Left lung (tissue), 4 donors: ENCODE measurements at regions not wholly inside any gene's neighbourhood (a gene's known extent, or its start where the extent isn't known, plus 50 kb on each side); places are given as distances from the start of the nearest gene placed in this dataset.
A peak's percentile ranks its signal among the peaks of the same experiment; 100 is the strongest.

Experiments used
- ATAC-seq: fragments of 200-7000 bp; cut with Tn5 transposase; one replicate; pipeline ENCODE4 v1.9.1; 2020; ENCODE audit warnings: moderate library complexity
- DNase-seq, 4 donors: peaks; one replicate each; pipeline ENCODE4 v3.0.0-alpha.2; 2013 to 2020
- H3K27ac ChIP-seq, 2 donors: fragments of 200-600 bp; sonication (generic) in 1 of 2; one replicate each; pipeline versions ENCODE4 v1.5.0 to v1.8.0; 2020 to 2021
- H3K27me3 ChIP-seq, 2 donors: fragments of 200-600 bp; sonication (generic) in 1 of 2; one replicate each; pipeline versions ENCODE4 v1.5.0 to v1.8.0; 2020 to 2021
- H3K36me3 ChIP-seq, 2 donors: fragments of 200-600 bp; sonication (generic) in 1 of 2; one replicate each; pipeline versions ENCODE4 v1.5.0 to v1.8.0; 2020 to 2021
- H3K4me1 ChIP-seq, 2 donors: fragments of 200-600 bp; one replicate each; pipeline ENCODE4 v1.8.0; 2021
- H3K4me3 ChIP-seq, 2 donors: fragments of 200-600 bp; sonication (generic) in 1 of 2; one replicate each; pipeline versions ENCODE4 v1.5.0 to v1.8.0; 2020 to 2021; ENCODE audit warnings: mild to moderate bottlenecking in 1 of 2
- H3K9me3 ChIP-seq, 2 donors: fragments of 200-600 bp; sonication (generic) in 1 of 2; one replicate each; pipeline versions ENCODE4 v1.5.0 to v1.8.0; 2020 to 2021
- CTCF ChIP-seq, 2 donors: fragments of 200-600 bp; sonication (generic) in 1 of 2; IDR thresholded peaks; one replicate each; pipeline versions ENCODE4 v1.5.0 to v1.8.0; 2021; ENCODE audit warnings: antibody characterized with exemption in 2 of 2
- intact Hi-C, 2 donors: fragments of 100-400 bp; cut with DNase I; formaldehyde crosslinking; loops; one replicate each; pipeline versions ENCODE4 v1.11.2 to v1.14.2; 2022
- donor health status: DM: no; HTN: yes; CAD: no.
- donor health status: DM: no; HTN: no; CAD: no.

- H3K9me3 ChIP-seq, result no peaks in the 10 kb centered on the region
- H3K27me3 ChIP-seq, result no peaks in the 10 kb centered on the region
- intact Hi-C loops, result no loop called here
- H3K36me3 ChIP-seq, result no peaks in the 10 kb centered on the region
- ATAC-seq (peak; percentile 86), DNase-seq (no peak)
- TF ChIP-seq CTCF (IDR thresholded peaks at IDR 0.05), result no peak
- H3K4me3 ChIP-seq, result no peak overlapping the region
- peak overlapping the region in 1 of 2 donors; percentile 30 for H3K27ac ChIP-seq
- H3K4me1 ChIP-seq, result peaks cover 7 to 27% of the 10 kb centered on the region in 2 donors
Observed at GRCh38 chr5:143495110-143495509, 91.6 kb upstream of the NR3C1 start.

GRCh38 chr5:143494595-143494994, 91.1 kb upstream of the NR3C1 start:
- no peak for DNase-seq
- peaks cover 7 to 27% of the 10 kb centered on the region in 2 donors for H3K4me1 ChIP-seq
- intact Hi-C loops, result no loop called here
- ATAC-seq, result no peak
- no peaks in the 10 kb centered on the region for H3K9me3 ChIP-seq
- H3K4me3 ChIP-seq, result no peak overlapping the region
- no peaks in the 10 kb centered on the region for H3K36me3 ChIP-seq
- no peak overlapping the region for H3K27ac ChIP-seq
- no peak for TF ChIP-seq CTCF (IDR thresholded peaks at IDR 0.05)
- no peaks in the 10 kb centered on the region for H3K27me3 ChIP-seq

GRCh38 chr5:143494162-143494561, 90.7 kb upstream of the NR3C1 start:
- no peaks in the 10 kb centered on the region for H3K9me3 ChIP-seq
- H3K27me3 ChIP-seq, result no peaks in the 10 kb centered on the region
- intact Hi-C loops, result no loop called here
- TF ChIP-seq CTCF (IDR thresholded peaks at IDR 0.05), result no peak
- no peak overlapping the region for H3K4me3 ChIP-seq
- H3K4me1 ChIP-seq, result peaks cover 7 to 27% of the 10 kb centered on the region in 2 donors
- no peaks in the 10 kb centered on the region for H3K36me3 ChIP-seq
- DNase-seq, result no peak
- H3K27ac ChIP-seq, result no peak overlapping the region
- peak; percentile 52 for ATAC-seq

GRCh38 chr5:143492783-143493182, 89.3 kb upstream of the NR3C1 start:
- Histone ChIP-seq H3K4me1 (peaks cover 7 to 27% of the 10 kb centered on the region in 2 donors), H3K27ac (no peak overlapping the region), H3K27me3 (no peaks in the 10 kb centered on the region), H3K4me3 (no peak overlapping the region), H3K9me3 (no peaks in the 10 kb centered on the region), H3K36me3 (no peaks in the 10 kb centered on the region)
- no peak for TF ChIP-seq CTCF (IDR thresholded peaks at IDR 0.05)
- intact Hi-C loops, result no loop called here
- no peak for ATAC-seq
- no peak for DNase-seq

- H3K36me3 ChIP-seq, result no peaks in the 10 kb centered on the region
- H3K4me1 ChIP-seq, result peaks cover 7 to 27% of the 10 kb centered on the region in 2 donors
- no peak for DNase-seq
- no peaks in the 10 kb centered on the region for H3K9me3 ChIP-seq
- no peak overlapping the region for H3K27ac ChIP-seq
- intact Hi-C loops, result no loop called here
- H3K4me3 ChIP-seq, result no peak overlapping the region
- no peak for TF ChIP-seq CTCF (IDR thresholded peaks at IDR 0.05)
- no peaks in the 10 kb centered on the region for H3K27me3 ChIP-seq
- peak; percentile 16 for ATAC-seq
Observed at GRCh38 chr5:143491646-143492045, 88.2 kb upstream of the NR3C1 start.
